ENCODE measurements at regions not wholly inside any gene's neighbourhood (a gene's known extent, or its start where the extent isn't known, plus 50 kb on each side); places are given as distances from the start of the nearest gene placed in this dataset.

DNA sequence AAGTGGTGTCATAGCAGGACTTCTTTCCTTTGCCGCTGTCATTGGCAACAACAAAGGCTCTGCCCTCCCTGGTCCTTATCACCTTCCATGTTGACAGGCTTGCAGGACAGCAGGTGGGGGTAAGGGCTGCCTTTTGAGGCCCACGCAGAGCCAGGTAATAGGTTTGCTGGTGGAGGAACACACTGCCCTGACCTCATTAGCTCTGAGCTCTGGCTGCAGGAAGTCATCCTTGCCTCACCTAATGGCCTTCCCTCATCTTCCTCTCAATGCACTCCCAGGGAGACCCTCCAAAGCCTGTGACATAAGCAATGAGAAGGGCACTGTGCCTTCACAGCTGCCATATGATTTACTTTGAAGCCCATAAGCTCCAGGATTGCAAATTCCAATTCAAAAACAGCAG is 1205.2 kb upstream of the AUTS2 start:
- TF ChIP-seq EZH2 (IDR thresholded peaks at IDR 0.05; ENCODE audit: insufficient read depth, poor library complexity, severe bottlenecking) (no peak), EZH2phosphoT487 (IDR thresholded peaks at IDR 0.05; ENCODE audit: insufficient read depth, low read depth) (no peak)

All from GM23248 (cell line).